HepG2 (cell line): ENCODE measurements at regions not wholly inside any gene's neighbourhood (a gene's known extent, or its start where the extent isn't known, plus 50 kb on each side); places are given as distances from the start of the nearest gene placed in this dataset.

Experiments used
- ATAC-seq: fragments of 200-7000 bp; cut with Tn5 transposase; 3 replicates; pipeline ENCODE4 v1.9.1; 2020; ENCODE audit warnings: mild to moderate bottlenecking, moderate library complexity
- BruUV-seq: library from RNA; stranded (reverse); fragments of 400-500 nt; replicated peaks from 2 replicates; lab custom pipeline; 2021; lab: Mats Ljungman, UMichigan
- CTCF ChIA-PET: fragments of 300-600 bp; formaldehyde crosslinking; extraction: SDS; loops from one replicate; lab custom pipeline; 2021; ENCODE audit warnings: low total read pairs, inconsistent platforms, low intra/inter-chr PET ratio; lab: Yijun Ruan, JAX
- POLR2A ChIA-PET: fragments of 350-600 bp; sonication (Branson Sonifier 250); formaldehyde crosslinking; loops from one replicate; lab custom pipeline; 2020; ENCODE audit warnings: antibody characterized with exemption, inconsistent platforms; lab: Yijun Ruan, JAX
- DNase-seq: peaks from one replicate; pipeline ENCODE4 v3.0.0-alpha.2; 2015; ENCODE audit warnings: low spot score
- FAIRE-seq: peaks from 3 replicates; lab custom pipeline; 2011; peaks lifted over from hg19 to GRCh38; lab: Jason Lieb, UNC
- H2AFZ ChIP-seq: one replicate; pipeline ENCODE4 v1.6.1; 2011; ENCODE audit warnings: low read length, inconsistent platforms
- H3K27ac ChIP-seq: fragments of 300-600 bp; 3 replicates; pipeline ENCODE4 v1.8.0; 2011; ENCODE audit warnings: mixed run types, mild to moderate bottlenecking, mixed read lengths, low read length, inconsistent platforms; ENCODE audit not compliant: insufficient read depth; ENCODE audit errors: extremely low read length
- H3K27me3 ChIP-seq, 2 experiments: fragments of 200-600 bp in 1 of 2; 2 replicates in 1 of 2; 3 replicates in 1 of 2; pipeline versions ENCODE4 v1.6.0 to v1.8.0; 2011; ENCODE audit warnings: low read length in 2 of 2, mild to moderate bottlenecking in 2 of 2, moderate library complexity in 2 of 2, inconsistent platforms in 1 of 2; ENCODE audit not compliant: insufficient read depth in 2 of 2, control insufficient read depth in 1 of 2
- H3K36me3 ChIP-seq, 2 experiments: fragments of 200-600 bp in 1 of 2; replicated peaks in 1 of 2; 2 replicates in 1 of 2; 3 replicates in 1 of 2; pipeline versions ENCODE4 v1.5.1 to v1.8.0; 2011; ENCODE audit warnings: low read length in 2 of 2, inconsistent platforms in 1 of 2; ENCODE audit not compliant: insufficient read depth in 2 of 2, control insufficient read depth in 1 of 2
- H3K4me1 ChIP-seq: 2 replicates; pipeline ENCODE4 v1.5.1; 2012; ENCODE audit warnings: low read length, inconsistent platforms; ENCODE audit not compliant: insufficient read depth
- H3K4me2 ChIP-seq: 2 replicates; pipeline ENCODE4 v1.6.0; 2011; ENCODE audit warnings: low read depth, low read length, inconsistent platforms
- H3K4me3 ChIP-seq, 3 experiments: fragments of 200-600 bp in 1 of 3; sonication (generic), shearing (Covaris generic) in 1 of 3; replicated peaks in 1 of 3; 2 replicates each; pipeline ENCODE4 v1.5.1; 2011 to 2016; ENCODE audit warnings: low read length in 3 of 3, inconsistent platforms in 2 of 3, low read depth in 2 of 3, mild to moderate bottlenecking in 2 of 3, control low read depth in 1 of 3, mixed read lengths in 1 of 3; ENCODE audit not compliant: insufficient read depth in 1 of 3
- H3K79me2 ChIP-seq: one replicate; pipeline ENCODE4 v1.6.1; 2011; ENCODE audit warnings: low read length, inconsistent platforms; ENCODE audit not compliant: insufficient read depth
- H3K9ac ChIP-seq: 2 replicates; pipeline ENCODE4 v1.6.0; 2011; ENCODE audit warnings: mild to moderate bottlenecking, low read depth, low read length, inconsistent platforms; ENCODE audit not compliant: insufficient read depth
- H3K9me3 ChIP-seq: 2 replicates; pipeline ENCODE4 v1.5.1; 2012; ENCODE audit warnings: mild to moderate bottlenecking, low read length
- H4K20me1 ChIP-seq: 2 replicates; pipeline ENCODE4 v1.6.0; 2011; ENCODE audit warnings: inconsistent platforms, mild to moderate bottlenecking, low read length, moderate library complexity; ENCODE audit not compliant: insufficient read depth
- KLF16 ChIP-seq, 2 experiments: sonication (generic) in 1 of 2; formaldehyde crosslinking in 1 of 2; IDR thresholded peaks; 2 replicates each; pipeline versions ENCODE4 v1.6.1 to v1.8.0; 2016 to 2023; ENCODE audit warnings: missing genetic modification reagents in 2 of 2, missing compliant biosample characterization in 1 of 2
- WGBS: methylation state at CpG from one replicate; pipeline ENCODE4 v1.1.6; 2017; ENCODE audit warnings: low lambda C conversion rate; 5-methylcytosine and 5-hydroxymethylcytosine counted together
- in situ Hi-C: cut with HindIII; loops from 2 replicates; pipeline ENCODE4 v1.10.0; 2017; ENCODE audit warnings: low pct_unique_long_range_greater_than_20kb; ENCODE audit not compliant: extremely low pct_ligation_motif_present
- intact Hi-C: fragments of 100-400 bp; cut with micrococcal nuclease; formaldehyde crosslinking; loops from one replicate; pipeline ENCODE4 v1.10.0; 2022; ENCODE audit not compliant: unreplicated experiment
- TF ChIP-seq, protein P1 (sequence below): sonication (generic); formaldehyde crosslinking; IDR thresholded peaks from 2 replicates; pipeline ENCODE4 v1.9.0; 2021; ENCODE audit warnings: mild to moderate bottlenecking, missing genetic modification reagents

GRCh38 chr6:111988926-111989325, 65.0 kb upstream of the CCN6 start:
- Histone ChIP-seq H4K20me1 (no peaks in the 10 kb centered on the region), H3K27ac (no peak overlapping the region), H3K27me3 (peaks cover 0 to 3% of the 10 kb centered on the region in 2 experiments; a peak in 1 of 5 replicates), H3K36me3 (no peaks in the 10 kb centered on the region), H3K4me3 (no peak overlapping the region), H3K79me2 (no peaks in the 10 kb centered on the region), H2AFZ (no peak overlapping the region), H3K4me1 (no peaks in the 10 kb centered on the region), H3K9ac (no peak overlapping the region), H3K4me2 (no peak overlapping the region), H3K9me3 (no peaks in the 10 kb centered on the region)
- no TSS peak for BruUV-seq
- TF ChIP-seq KLF16 (CRISPR knock-in tag; IDR thresholded peaks at IDR 0.05), result no peak
- TF ChIP-seq, protein P1, sequence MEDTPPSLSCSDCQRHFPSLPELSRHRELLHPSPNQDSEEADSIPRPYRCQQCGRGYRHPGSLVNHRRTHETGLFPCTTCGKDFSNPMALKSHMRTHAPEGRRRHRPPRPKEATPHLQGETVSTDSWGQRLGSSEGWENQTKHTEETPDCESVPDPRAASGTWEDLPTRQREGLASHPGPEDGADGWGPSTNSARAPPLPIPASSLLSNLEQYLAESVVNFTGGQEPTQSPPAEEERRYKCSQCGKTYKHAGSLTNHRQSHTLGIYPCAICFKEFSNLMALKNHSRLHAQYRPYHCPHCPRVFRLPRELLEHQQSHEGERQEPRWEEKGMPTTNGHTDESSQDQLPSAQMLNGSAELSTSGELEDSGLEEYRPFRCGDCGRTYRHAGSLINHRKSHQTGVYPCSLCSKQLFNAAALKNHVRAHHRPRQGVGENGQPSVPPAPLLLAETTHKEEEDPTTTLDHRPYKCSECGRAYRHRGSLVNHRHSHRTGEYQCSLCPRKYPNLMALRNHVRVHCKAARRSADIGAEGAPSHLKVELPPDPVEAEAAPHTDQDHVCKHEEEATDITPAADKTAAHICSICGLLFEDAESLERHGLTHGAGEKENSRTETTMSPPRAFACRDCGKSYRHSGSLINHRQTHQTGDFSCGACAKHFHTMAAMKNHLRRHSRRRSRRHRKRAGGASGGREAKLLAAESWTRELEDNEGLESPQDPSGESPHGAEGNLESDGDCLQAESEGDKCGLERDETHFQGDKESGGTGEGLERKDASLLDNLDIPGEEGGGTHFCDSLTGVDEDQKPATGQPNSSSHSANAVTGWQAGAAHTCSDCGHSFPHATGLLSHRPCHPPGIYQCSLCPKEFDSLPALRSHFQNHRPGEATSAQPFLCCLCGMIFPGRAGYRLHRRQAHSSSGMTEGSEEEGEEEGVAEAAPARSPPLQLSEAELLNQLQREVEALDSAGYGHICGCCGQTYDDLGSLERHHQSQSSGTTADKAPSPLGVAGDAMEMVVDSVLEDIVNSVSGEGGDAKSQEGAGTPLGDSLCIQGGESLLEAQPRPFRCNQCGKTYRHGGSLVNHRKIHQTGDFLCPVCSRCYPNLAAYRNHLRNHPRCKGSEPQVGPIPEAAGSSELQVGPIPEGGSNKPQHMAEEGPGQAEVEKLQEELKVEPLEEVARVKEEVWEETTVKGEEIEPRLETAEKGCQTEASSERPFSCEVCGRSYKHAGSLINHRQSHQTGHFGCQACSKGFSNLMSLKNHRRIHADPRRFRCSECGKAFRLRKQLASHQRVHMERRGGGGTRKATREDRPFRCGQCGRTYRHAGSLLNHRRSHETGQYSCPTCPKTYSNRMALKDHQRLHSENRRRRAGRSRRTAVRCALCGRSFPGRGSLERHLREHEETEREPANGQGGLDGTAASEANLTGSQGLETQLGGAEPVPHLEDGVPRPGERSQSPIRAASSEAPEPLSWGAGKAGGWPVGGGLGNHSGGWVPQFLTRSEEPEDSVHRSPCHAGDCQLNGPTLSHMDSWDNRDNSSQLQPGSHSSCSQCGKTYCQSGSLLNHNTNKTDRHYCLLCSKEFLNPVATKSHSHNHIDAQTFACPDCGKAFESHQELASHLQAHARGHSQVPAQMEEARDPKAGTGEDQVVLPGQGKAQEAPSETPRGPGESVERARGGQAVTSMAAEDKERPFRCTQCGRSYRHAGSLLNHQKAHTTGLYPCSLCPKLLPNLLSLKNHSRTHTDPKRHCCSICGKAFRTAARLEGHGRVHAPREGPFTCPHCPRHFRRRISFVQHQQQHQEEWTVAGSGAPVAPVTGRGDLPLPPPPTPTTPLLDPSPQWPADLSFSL (CRISPR knock-in tag), result no peak
- DNase-seq, result no peak
- ChIA-PET CTCF (no interaction called here), POLR2A (no interaction called here)
- in situ Hi-C loops, result no loop called here
- 91% methylated on average over 2 of the region's 2 CpGs for WGBS
- intact Hi-C loops, result no loop called here
- FAIRE-seq, result no peak
- no peak for ATAC-seq
